Dedifferentiated amniotic fluid mesenchymal stem cell (primary cell): ENCODE measurements at regions not wholly inside any gene's neighbourhood (a gene's known extent, or its start where the extent isn't known, plus 50 kb on each side); places are given as distances from the start of the nearest gene placed in this dataset.

Experiments
- DNase-seq: peaks from one replicate; pipeline ENCODE4 v3.0.0-alpha.2; 2016; ENCODE audit errors: extremely low spot score

DNA sequence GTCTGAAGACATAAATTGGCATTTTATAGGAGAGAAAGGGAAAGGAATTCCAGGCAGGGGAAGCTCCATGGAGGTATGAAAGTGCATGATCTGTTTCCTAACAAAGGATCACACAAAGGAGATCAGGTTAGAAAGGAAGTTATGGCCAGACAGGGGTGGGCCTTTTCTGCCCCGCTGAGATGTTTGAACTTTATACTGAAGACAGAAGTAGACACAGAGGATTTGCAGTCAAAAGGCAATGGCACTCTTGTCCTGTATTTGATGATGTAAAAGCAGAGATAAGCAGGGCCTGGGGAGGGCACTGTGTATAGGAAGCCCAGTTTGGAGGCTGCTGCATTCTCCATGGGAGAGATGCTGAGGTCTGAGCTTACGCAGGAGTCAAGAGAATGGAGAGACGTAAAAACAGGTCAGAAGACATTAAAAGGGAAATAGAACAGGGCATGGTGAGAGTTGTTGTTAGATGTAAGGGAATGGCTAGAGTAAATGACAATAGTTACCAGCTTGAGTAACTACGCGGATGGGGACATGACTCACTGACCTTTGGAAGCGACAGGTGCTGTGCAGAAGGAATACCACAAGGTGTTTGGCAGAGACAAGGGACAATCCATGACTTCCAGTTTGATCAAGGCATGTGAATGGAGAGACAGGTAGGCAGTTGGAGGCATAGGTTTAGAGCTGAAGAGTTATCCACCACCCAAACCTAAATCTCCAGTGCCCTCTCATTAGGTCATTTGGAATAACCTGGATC lies 190.6 kb upstream of the SASH1 start:
- DNase-seq, result no peak

DNA sequence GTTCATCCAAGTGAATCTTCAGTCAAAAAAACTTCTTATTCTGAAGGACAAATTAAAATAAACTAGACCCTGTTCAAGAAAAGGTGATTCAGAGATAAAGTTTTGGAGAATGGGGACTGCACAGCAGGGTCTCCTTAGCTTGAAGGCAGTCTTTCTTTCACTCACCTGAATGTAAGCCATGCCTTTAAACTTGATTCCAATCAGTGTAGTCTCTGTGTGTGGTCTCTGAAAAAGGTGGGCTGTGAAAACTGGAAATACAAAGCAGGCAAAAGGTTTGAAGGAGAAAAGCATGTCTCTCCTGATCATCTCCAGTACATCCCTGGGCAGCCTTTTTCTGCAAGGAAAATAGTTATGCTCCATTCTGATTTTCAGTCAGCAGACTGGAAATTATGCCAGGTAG lies 188.0 kb upstream of the SASH1 start:
- DNase-seq, result no peak

DNA sequence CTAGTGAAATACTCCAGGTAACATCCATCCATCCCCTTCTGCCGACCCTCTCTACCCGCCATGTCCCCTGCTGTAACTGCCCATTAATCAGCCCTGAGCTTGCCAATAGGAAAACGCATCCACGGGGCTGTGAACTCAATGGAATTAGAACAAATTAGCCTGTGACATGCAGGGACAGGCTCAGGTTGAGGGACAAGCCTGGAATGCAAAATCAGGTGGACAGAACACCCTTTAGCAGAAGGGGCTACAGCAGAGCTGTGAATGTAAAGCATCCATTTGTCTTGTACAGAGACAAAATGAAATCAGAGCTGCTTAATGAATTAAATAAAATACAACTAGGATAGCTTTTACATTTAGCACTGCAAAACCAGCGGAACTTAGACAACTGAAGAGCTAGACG lies 187.3 kb upstream of the SASH1 start:
- no peak for DNase-seq

- DNase-seq, result no peak
Measured at GRCh38 chr6:148157841-148158240, 184.8 kb upstream of the SASH1 start.

- DNase-seq, result no peak
Measured at GRCh38 chr6:148164645-148165044, 178.0 kb upstream of the SASH1 start.

- DNase-seq, result peak; percentile 81
Measured at GRCh38 chr6:148166339-148166968, 176.2 kb upstream of the SASH1 start.

DNA sequence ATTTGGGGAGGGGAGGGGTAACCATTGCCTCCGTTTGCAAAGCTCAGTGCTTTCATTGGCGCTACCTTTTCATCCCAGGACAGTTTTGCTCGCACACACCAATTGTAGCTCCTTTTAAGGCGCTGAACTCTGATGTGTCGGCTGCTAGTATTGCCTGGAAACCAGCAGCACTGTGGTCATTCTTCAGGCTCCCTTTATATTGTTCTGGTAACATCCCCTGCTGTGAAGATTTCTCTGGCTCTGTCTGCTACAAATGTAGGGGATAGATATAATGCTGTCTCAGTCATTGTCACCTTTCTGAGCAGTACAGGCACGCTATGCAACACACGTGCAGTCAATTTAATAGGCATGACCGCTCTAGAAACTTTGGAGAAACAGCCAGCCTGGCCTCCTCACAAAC lies 172.9 kb upstream of the SASH1 start:
- DNase-seq, result no peak

GRCh38 chr6:148170286-148170685 lies 172.4 kb upstream of the SASH1 start:
- DNase-seq, result no peak

DNA sequence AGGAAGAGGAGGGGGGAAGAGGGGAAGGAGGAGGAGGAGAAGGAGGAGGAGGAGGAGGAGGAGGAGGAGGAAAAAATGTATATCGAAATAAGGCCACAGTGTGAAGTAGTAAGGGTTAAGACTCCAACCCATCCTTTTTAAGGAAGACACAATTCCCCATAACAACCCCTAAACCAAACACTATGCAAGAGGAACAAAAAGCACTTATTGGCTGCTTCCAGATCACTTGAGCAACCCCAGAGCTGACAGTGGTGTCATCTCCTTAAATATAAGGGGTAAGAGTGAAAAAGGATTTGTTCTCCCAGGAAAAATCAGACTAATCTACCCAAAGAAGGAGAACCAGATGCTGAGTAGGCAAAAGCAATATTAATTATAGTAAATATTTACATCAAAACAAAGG lies 169.1 kb upstream of the SASH1 start:
- DNase-seq, result no peak

GRCh38 chr6:148175550-148176188 lies 167.0 kb upstream of the SASH1 start:
- DNase-seq, result no peak

- no peak for DNase-seq
Measured at GRCh38 chr6:148177589-148178233, 164.9 kb upstream of the SASH1 start.

- DNase-seq, result peak; percentile 32
Measured at GRCh38 chr6:148179786-148180185, 162.9 kb upstream of the SASH1 start.

- no peak for DNase-seq
Measured at GRCh38 chr6:148182378-148182777, 160.3 kb upstream of the SASH1 start.

DNA sequence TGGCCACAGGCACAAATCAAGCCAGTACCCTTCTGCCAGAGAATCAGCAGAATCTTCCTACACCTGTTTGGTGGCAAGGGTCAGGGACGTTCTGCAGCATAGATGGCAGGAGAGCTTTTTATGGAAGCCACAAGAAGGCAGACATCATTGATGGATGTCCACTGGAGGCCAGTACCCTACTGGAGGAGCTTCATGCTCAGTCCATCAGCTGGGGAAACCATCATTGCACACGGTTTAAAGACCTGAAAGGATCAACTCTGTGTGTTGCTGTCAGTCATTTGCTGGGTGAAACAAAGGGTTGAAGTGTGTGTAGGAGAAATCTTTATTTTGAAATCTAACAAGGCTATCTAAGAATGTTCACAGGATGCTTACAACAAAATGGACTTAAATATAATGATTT lies 158.9 kb upstream of the SASH1 start:
- no peak for DNase-seq

GRCh38 chr6:148186916-148187315 lies 155.7 kb upstream of the SASH1 start:
- no peak for DNase-seq

DNA sequence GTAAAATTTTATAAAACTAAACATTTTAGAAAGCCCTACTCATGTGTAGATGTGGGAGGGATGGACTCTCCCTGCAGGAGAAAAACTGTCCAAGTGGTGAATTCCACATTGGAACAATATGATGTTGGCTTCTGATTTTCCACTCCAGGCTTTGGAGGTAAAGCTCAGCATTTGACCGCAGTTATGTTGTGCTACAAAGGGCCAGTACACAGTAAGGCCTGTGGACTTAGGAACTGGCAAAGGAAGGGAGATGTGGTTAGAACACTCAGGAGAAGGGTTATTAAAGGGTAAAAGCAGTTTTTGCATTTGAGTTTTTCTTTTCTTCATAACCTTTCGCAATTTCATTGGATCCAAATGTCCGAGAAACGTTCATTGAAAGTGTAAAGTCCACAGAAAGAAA lies 150.3 kb upstream of the SASH1 start:
- DNase-seq, result peak; percentile 18

GRCh38 chr6:148193063-148193680 lies 149.5 kb upstream of the SASH1 start:
- DNase-seq, result no peak

DNA sequence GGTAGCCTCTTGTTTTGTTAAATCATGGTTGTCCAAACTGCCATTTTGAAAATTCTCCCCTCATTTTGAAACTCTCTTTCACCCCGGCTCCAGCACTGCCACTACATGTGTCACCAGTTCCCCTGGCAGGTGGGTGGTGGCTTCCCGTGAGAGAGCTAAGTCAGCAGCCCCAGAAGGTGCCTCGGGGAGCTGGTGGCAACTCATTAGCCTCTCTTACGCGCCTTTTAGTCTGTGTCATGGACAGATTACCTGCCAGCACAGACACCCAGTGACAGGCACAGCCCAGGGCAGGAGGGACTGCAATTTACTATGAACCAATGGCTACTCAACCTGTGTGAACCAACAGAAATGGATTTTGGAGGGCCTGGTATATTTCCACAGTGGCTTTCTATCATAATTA lies 147.1 kb upstream of the SASH1 start:
- DNase-seq, result no peak

DNA sequence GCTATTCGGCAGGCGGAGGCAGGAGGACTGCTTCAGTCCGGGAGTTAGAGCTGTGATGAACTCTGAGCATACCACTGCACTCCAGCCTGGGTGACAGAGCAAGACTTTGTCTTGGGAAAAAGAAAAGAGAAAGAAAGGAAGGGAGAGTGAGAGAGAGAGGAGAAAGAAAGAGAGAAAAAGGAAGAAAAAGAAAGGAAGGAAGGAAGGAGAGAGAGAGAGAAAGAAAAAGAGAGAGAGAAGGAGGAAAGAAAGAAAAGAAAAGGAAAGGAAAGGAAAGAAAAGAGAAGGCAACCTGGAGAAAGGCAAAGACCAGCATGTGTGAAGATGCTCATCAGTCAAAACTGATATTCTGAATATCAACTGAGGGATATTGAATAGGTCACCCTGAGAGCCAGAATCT lies 143.1 kb upstream of the SASH1 start:
- no peak for DNase-seq

- no peak for DNase-seq
Measured at GRCh38 chr6:148200293-148200692, 142.3 kb upstream of the SASH1 start.

DNA sequence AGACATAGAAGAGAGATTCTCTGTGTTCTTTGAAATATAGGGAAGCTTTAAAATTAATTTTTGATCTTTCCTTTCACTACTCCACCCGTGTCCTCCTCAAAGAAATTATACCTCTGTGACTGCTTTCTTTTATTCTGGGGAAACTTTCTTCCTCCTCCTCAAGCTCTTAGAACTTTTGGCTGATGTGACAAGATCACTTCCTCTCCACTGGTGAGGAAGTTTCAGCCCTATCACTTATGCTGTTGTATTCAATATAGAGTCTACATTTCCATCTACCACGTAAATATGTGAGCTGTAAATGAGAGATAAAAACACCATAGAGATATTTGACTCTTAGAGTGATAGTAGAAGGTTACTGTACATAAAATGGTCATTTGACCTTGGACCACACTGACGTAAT lies 141.9 kb upstream of the SASH1 start:
- no peak for DNase-seq

- DNase-seq, result no peak
Measured at GRCh38 chr6:148203281-148203925, 139.2 kb upstream of the SASH1 start.
